ENCODE measurements at regions not wholly inside any gene's neighbourhood (a gene's known extent, or its start where the extent isn't known, plus 50 kb on each side); places are given as distances from the start of the nearest gene placed in this dataset.

GRCh38 chr2:239828192-239828972 is 196.8 kb downstream of the NDUFA10 start:
- TF ChIP-seq REST (IDR thresholded peaks at IDR 0.05; ENCODE audit: insufficient read depth in 1 of 2, low read depth in 2 of 2, low read length in 2 of 2) = no peak
- TF ChIP-seq POLR2AphosphoS5 (IDR thresholded peaks at IDR 0.05; ENCODE audit: low read depth, low read length) = no peak
- TF ChIP-seq TAF1 (IDR thresholded peaks at IDR 0.05; ENCODE audit: borderline replicate concordance, insufficient read depth, low read length) = no peak
- TF ChIP-seq SIN3A (IDR thresholded peaks at IDR 0.05; ENCODE audit: borderline replicate concordance, insufficient read depth, low read length) = no peak
